Spleen (tissue), 11 donors: ENCODE measurements at regions not wholly inside any gene's neighbourhood (a gene's known extent, or its start where the extent isn't known, plus 50 kb on each side); places are given as distances from the start of the nearest gene placed in this dataset.
"Not testable (repeated sequence)": the region's sequence is repeated elsewhere in the genome, so short reads cannot be mapped to it uniquely, and the experiment has no call there.

Source experiments
- DNase-seq: peaks from one replicate; pipeline ENCODE4 v3.0.0-alpha.2; 2020
- H3K27ac ChIP-seq, 8 donors: fragments of 200-600 bp; sonication (generic) in 7 of 8; 1 replicate in 4 of 8; 2 replicates in 4 of 8; pipeline versions ENCODE4 v1.5.0 to v1.8.0; 2016 to 2021; ENCODE audit warnings: inconsistent platforms in 4 of 8, mild to moderate bottlenecking in 4 of 8, moderate library complexity in 1 of 8
- H3K27me3 ChIP-seq, 7 donors: fragments of 200-600 bp; sonication (generic) in 6 of 7; replicated peaks in 1 of 7; 1 replicate in 4 of 7; 2 replicates in 3 of 7; pipeline versions ENCODE4 v1.5.0 to v1.8.0; 2016 to 2021; ENCODE audit warnings: inconsistent platforms in 3 of 7, mild to moderate bottlenecking in 1 of 7
- H3K36me3 ChIP-seq, 6 donors: fragments of 200-600 bp; sonication (generic) in 5 of 6; 1 replicate in 4 of 6; 2 replicates in 2 of 6; pipeline versions ENCODE4 v1.5.0 to v1.8.0; 2016 to 2021; ENCODE audit warnings: inconsistent platforms in 2 of 6
- H3K4me1 ChIP-seq, 6 donors: fragments of 200-600 bp; sonication (generic) in 5 of 6; 1 replicate in 3 of 6; 2 replicates in 3 of 6; pipeline versions ENCODE4 v1.5.0 to v1.8.0; 2016 to 2021; ENCODE audit warnings: inconsistent platforms in 3 of 6
- H3K4me3 ChIP-seq, 8 donors: fragments of 200-600 bp; sonication (generic) in 7 of 8; 1 replicate in 4 of 8; 2 replicates in 4 of 8; pipeline versions ENCODE4 v1.5.0 to v1.8.0; 2016 to 2021; ENCODE audit warnings: inconsistent platforms in 4 of 8, mild to moderate bottlenecking in 4 of 8, moderate library complexity in 2 of 8
- H3K9me3 ChIP-seq, 8 donors: fragments of 200-600 bp; sonication (generic) in 7 of 8; 1 replicate in 4 of 8; 2 replicates in 4 of 8; pipeline versions ENCODE4 v1.5.0 to v1.8.0; 2016 to 2021; ENCODE audit warnings: inconsistent platforms in 4 of 8
- CTCF ChIP-seq, 11 experiments: fragments of 200-600 bp in 7 of 11; fragments of 450-650 bp in 4 of 11; sonication (generic) in 4 of 11; IDR thresholded peaks in 8 of 11; conservative IDR thresholded peaks in 3 of 11; 1 replicate in 7 of 11; 2 replicates in 4 of 11; pipeline versions ENCODE4 v1.4.0 to v1.8.0; 2016 to 2021; ENCODE audit warnings: antibody characterized with exemption in 11 of 11, inconsistent platforms in 4 of 11, mild to moderate bottlenecking in 1 of 11
- POLR2A ChIP-seq, 3 donors: fragments of 450-650 bp; IDR thresholded peaks; one replicate each; pipeline ENCODE4 v1.5.1; 2017; ENCODE audit warnings: antibody characterized with exemption in 3 of 3, mild to moderate bottlenecking in 1 of 3
- POLR2AphosphoS5 ChIP-seq, 3 donors: sonication (generic); formaldehyde crosslinking; IDR thresholded peaks; one replicate each; pipeline ENCODE4 v1.5.1; 2017; ENCODE audit warnings: antibody characterized with exemption in 3 of 3
- WGBS, 5 donors: extraction: QIAGEN DNeasy Blood & Tissue Kit in 3 of 5; methylation state at CpG; one replicate each; pipeline versions ENCODE4 v1.1.5 to v1.1.7; 2013 to 2018; 5-methylcytosine and 5-hydroxymethylcytosine counted together
- intact Hi-C: fragments of 100-400 bp; cut with DNase I; formaldehyde crosslinking; loops from one replicate; pipeline ENCODE4 v1.15.0; 2023; ENCODE audit warnings: low total_unique reads
- donor health status: healthy with polysubstance abuse.
- donor health status: DM: no; HTN: no; CAD: no; lungs with moderate emphysema.
- donor health status: DM: no; HTN: no; CAD: no.
- donor health status: Bipolar disorder and iron deficiency.
- donor health status: healthy.
- donor health status: DM: no; HTN: no; CAD: no.
- donor health status: DM: yes; HTN: yes; CAD: no.

GRCh38 chr5:111960476-111961215, 203.7 kb upstream of the NREP start:
- H3K27me3 ChIP-seq = no peaks in the 10 kb centered on the region
- no peak for TF ChIP-seq POLR2A (IDR thresholded peaks at IDR 0.05)
- no peak for TF ChIP-seq CTCF (IDR thresholded peaks at IDR 0.05 in 8 of 11, conservative IDR thresholded peaks at IDR 0.05 in 3 of 11)
- no peak for TF ChIP-seq POLR2AphosphoS5 (IDR thresholded peaks at IDR 0.05)

GRCh38 chr5:111958851-111959250, 201.9 kb upstream of the NREP start:
- Histone ChIP-seq H3K27ac (no peak overlapping the region), H3K9me3 (peaks cover 0 to 6% (median 0%) of the 10 kb centered on the region in 8 donors), H3K4me1 (peaks cover 0 to 7% (median 0%) of the 10 kb centered on the region in 6 donors), H3K27me3 (no peaks in the 10 kb centered on the region), H3K4me3 (no peak overlapping the region), H3K36me3 (no peaks in the 10 kb centered on the region)
- intact Hi-C loops = no loop called here
- no peak for TF ChIP-seq POLR2A (IDR thresholded peaks at IDR 0.05)
- no peak for TF ChIP-seq POLR2AphosphoS5 (IDR thresholded peaks at IDR 0.05)
- no peak for TF ChIP-seq CTCF (IDR thresholded peaks at IDR 0.05 in 8 of 11, conservative IDR thresholded peaks at IDR 0.05 in 3 of 11)
- 82 to 94% (median 88%) methylated on average over 1 of the region's 1 CpG for WGBS, 5 donors
- DNase-seq = no peak

More at GRCh38 chr5:111960476-111961215, 203.7 kb upstream of the NREP start:
- Histone ChIP-seq H3K36me3 (no peaks in the 10 kb centered on the region), H3K9me3 (peaks cover 0 to 6% (median 0%) of the 10 kb centered on the region in 8 donors), H3K27ac (no peak overlapping the region), H3K4me3 (no peak overlapping the region), H3K4me1 (no peaks in the 10 kb centered on the region)
- intact Hi-C loops = no loop called here
- WGBS, 5 donors = 64 to 80% (median 70%) methylated on average over 2 of the region's 2 CpGs
- DNase-seq = no peak

- WGBS, 5 donors = 77 to 96% (median 89%) methylated on average over 3 of the region's 3 CpGs
- H3K27me3 ChIP-seq, H3K27ac ChIP-seq, DNase-seq, H3K4me1 ChIP-seq, intact Hi-C loops, H3K9me3 ChIP-seq, H3K36me3 ChIP-seq, H3K4me3 ChIP-seq: not testable (repeated sequence)
Observed at GRCh38 chr5:111956765-111957164, 199.8 kb upstream of the NREP start.

GRCh38 chr5:111954516-111955395, 197.8 kb upstream of the NREP start:
- Histone ChIP-seq H3K36me3 (no peaks in the 10 kb centered on the region), H3K4me3 (no peak overlapping the region), H3K27me3 (no peaks in the 10 kb centered on the region), H3K27ac (no peak overlapping the region), H3K9me3 (no peaks in the 10 kb centered on the region), H3K4me1 (peaks cover 0 to 7% (median 0%) of the 10 kb centered on the region in 6 donors)
- no peak for DNase-seq
- WGBS, 5 donors = 62 to 77% (median 73%) methylated on average over 3 of the region's 3 CpGs
- no peak for TF ChIP-seq CTCF (IDR thresholded peaks at IDR 0.05 in 8 of 11, conservative IDR thresholded peaks at IDR 0.05 in 3 of 11)
- no peak for TF ChIP-seq POLR2AphosphoS5 (IDR thresholded peaks at IDR 0.05)
- TF ChIP-seq POLR2A (IDR thresholded peaks at IDR 0.05) = no peak
- intact Hi-C loops = no loop called here
